Neural crest cell (in vitro differentiated cells): ENCODE measurements at regions not wholly inside any gene's neighbourhood (a gene's known extent, or its start where the extent isn't known, plus 50 kb on each side); places are given as distances from the start of the nearest gene placed in this dataset.

Experiments used
- DNase-seq: peaks from one replicate; pipeline ENCODE4 v3.0.0; 2021; ENCODE audit warnings: low read depth, mixed read lengths, low spot score
- H3K27ac Mint-ChIP-seq: one replicate; pipeline ENCODE4 v1.8.0; 2021; ENCODE audit warnings: mild to moderate bottlenecking, mixed read lengths; ENCODE audit not compliant: unreplicated experiment
- H3K27me3 Mint-ChIP-seq: 2 replicates; pipeline ENCODE4 v1.8.0; 2021; ENCODE audit warnings: low read depth, mild to moderate bottlenecking, mixed read lengths
- H3K36me3 Mint-ChIP-seq: 2 replicates; pipeline ENCODE4 v1.8.0; 2021; ENCODE audit warnings: low read depth, mild to moderate bottlenecking, mixed read lengths
- H3K4me1 Mint-ChIP-seq: 2 replicates; pipeline ENCODE4 v1.8.0; 2021; ENCODE audit warnings: mixed read lengths
- H3K4me3 Mint-ChIP-seq: one replicate; pipeline ENCODE4 v1.8.0; 2021; ENCODE audit warnings: mild to moderate bottlenecking, mixed read lengths
- H3K9me3 Mint-ChIP-seq: 2 replicates; pipeline ENCODE4 v1.8.0; 2021; ENCODE audit warnings: mixed read lengths
- CTCF ChIP-seq: fragments of 200-600 bp; sonication (generic); conservative IDR thresholded peaks from 2 replicates; pipeline ENCODE4 v1.5.0; 2021; ENCODE audit warnings: antibody characterized with exemption, mild to moderate bottlenecking

GRCh38 chr6:22110061-22110460, 186.8 kb downstream of the PRL start:
- Mint-ChIP-seq H3K4me3 (no peak overlapping the region), H3K27me3 (no peaks in the 10 kb centered on the region), H3K4me1 (no peaks in the 10 kb centered on the region), H3K36me3 (no peaks in the 10 kb centered on the region), H3K27ac (no peak overlapping the region), H3K9me3 (no peaks in the 10 kb centered on the region)
- TF ChIP-seq CTCF, result no peak
- no peak for DNase-seq

DNA sequence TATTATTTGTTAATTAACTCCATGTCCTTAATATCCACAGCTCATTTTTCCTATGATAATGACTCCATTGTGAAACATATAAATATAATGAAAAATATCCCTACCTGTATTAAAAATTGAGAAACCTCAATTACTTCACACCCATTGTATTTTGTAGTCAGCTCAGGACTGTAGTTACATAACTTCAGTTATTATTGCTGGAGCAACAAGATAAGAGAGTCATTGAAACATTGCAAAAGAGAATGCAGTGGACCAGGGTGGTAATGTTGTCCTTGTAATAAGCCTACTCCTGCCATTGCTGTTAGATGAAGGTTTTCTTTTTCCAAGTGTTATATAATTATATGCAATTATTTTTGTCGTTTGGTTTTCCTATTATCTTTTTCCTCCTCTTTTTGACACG, 184.4 kb downstream of the PRL start:
- Mint-ChIP-seq H3K27ac (no peak overlapping the region), H3K36me3 (no peaks in the 10 kb centered on the region), H3K4me1 (peaks cover 6% of the 10 kb centered on the region), H3K27me3 (no peaks in the 10 kb centered on the region), H3K4me3 (no peak overlapping the region), H3K9me3 (no peaks in the 10 kb centered on the region)
- TF ChIP-seq CTCF, result no peak
- no peak for DNase-seq

DNA sequence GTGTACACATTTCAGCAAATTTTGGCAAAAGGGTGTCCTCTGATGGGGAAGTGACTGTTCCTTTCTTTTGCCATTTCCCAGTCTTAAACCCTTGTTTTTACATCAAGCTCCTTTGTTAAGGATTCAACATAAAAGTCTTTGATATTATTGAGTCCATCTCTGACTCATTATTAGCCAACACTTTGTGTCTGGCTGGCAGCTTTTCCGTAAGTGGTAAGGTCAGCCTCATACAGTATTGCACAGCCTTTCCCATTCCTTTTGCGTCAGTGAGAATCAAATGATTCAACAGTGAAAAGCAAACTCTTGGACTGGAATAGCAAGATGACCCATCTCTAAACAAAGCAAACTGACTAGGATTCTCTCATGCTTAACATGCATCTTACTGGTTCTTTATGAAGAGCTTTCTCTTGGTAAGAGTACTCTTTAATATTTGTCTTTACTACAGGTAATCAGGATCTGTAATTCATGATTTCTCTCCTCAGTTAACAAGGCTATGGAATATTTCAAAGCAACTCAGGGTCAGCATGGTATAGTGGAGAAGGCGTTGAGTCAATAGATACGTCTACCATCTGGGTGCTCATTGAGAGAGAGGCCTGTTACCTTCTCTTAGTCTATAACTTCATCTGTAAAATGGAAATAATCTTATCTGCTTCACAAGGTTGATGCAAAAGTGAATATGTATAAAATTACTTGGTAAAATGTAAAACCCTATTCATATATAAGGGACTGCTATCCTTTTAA, 183.6 kb downstream of the PRL start:
- Mint-ChIP-seq H3K27me3 (no peaks in the 10 kb centered on the region), H3K4me1 (peaks cover 7% of the 10 kb centered on the region), H3K9me3 (no peaks in the 10 kb centered on the region), H3K4me3 (no peak overlapping the region), H3K36me3 (no peaks in the 10 kb centered on the region), H3K27ac (no peak overlapping the region)
- DNase-seq, result no peak
- no peak for TF ChIP-seq CTCF

DNA sequence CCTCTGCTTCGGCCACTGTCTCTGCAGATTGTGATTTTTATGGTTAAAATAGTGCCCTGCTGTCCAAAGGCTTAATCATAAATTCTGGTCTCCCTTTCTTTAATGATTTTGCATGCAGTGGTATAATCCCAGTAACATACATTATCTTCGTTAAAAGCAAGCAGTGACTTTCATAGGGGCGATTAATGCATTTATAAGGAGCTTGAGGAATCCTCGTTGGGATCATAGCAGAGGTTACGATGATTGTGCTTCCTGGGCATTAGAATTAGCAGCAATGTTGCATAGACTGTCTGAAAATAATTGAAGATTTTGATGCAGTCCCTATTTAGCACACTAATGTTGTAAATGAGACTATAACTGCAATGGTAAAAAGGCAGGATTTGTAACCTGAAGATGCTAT, 181.3 kb downstream of the PRL start:
- H3K36me3 Mint-ChIP-seq, result peaks cover 6% of the 10 kb centered on the region
- DNase-seq, result no peak
- no peak overlapping the region for H3K4me3 Mint-ChIP-seq
- H3K27me3 Mint-ChIP-seq, result no peaks in the 10 kb centered on the region
- H3K9me3 Mint-ChIP-seq, result peaks cover 3% of the 10 kb centered on the region
- TF ChIP-seq CTCF, result no peak
- H3K27ac Mint-ChIP-seq, result no peak overlapping the region
- peaks cover 7% of the 10 kb centered on the region for H3K4me1 Mint-ChIP-seq

- no peak for TF ChIP-seq CTCF
- Mint-ChIP-seq H3K4me3 (no peak overlapping the region), H3K36me3 (peaks cover 6% of the 10 kb centered on the region), H3K9me3 (peaks cover 3% of the 10 kb centered on the region), H3K27me3 (no peaks in the 10 kb centered on the region), H3K4me1 (peaks cover 7% of the 10 kb centered on the region), H3K27ac (no peak overlapping the region)
- no peak for DNase-seq
These were observed 179.2 kb downstream of the PRL start for GRCh38 chr6:22117631-22118030.
